Loucy (cell line): ENCODE measurements at regions not wholly inside any gene's neighbourhood (a gene's known extent, or its start where the extent isn't known, plus 50 kb on each side); places are given as distances from the start of the nearest gene placed in this dataset.

Source experiments
- EZH2phosphoT487 ChIP-seq: fragments of 200-600 bp; IDR thresholded peaks from 2 replicates; pipeline ENCODE4 v1.6.1; 2018; ENCODE audit warnings: antibody characterized with exemption, mild to moderate bottlenecking, moderate library complexity, borderline replicate concordance
- TF ChIP-seq, protein P1 (sequence below): fragments of 200-600 bp; sonication (generic); conservative IDR thresholded peaks from 2 replicates; pipeline ENCODE4 v1.5.1; 2014; ENCODE audit warnings: mild to moderate bottlenecking, antibody characterized with exemption, low read length

DNA sequence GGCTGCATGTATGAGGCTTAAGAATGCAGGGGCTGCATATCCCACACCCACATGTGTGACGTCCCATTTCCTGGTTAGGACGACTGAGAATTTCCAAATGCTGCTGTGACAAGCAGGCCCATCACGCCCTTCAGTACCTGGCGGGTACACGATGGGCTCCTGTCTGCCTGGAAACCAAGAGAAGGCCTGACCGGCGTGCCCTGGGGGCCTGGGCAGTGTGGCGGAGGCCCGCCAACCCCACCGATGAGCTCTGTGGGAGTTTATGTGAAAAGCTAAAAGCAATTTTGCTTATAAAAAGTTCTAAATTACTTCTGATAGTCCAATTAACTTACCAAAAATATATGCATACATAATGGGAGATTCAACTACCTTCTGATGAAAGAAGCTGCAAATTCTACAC is 837.3 kb downstream of the GALR1 start:
- TF ChIP-seq, protein P1, sequence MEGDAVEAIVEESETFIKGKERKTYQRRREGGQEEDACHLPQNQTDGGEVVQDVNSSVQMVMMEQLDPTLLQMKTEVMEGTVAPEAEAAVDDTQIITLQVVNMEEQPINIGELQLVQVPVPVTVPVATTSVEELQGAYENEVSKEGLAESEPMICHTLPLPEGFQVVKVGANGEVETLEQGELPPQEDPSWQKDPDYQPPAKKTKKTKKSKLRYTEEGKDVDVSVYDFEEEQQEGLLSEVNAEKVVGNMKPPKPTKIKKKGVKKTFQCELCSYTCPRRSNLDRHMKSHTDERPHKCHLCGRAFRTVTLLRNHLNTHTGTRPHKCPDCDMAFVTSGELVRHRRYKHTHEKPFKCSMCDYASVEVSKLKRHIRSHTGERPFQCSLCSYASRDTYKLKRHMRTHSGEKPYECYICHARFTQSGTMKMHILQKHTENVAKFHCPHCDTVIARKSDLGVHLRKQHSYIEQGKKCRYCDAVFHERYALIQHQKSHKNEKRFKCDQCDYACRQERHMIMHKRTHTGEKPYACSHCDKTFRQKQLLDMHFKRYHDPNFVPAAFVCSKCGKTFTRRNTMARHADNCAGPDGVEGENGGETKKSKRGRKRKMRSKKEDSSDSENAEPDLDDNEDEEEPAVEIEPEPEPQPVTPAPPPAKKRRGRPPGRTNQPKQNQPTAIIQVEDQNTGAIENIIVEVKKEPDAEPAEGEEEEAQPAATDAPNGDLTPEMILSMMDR = no peak
- TF ChIP-seq EZH2phosphoT487 = no peak
